HEK293T (cell line): ENCODE measurements at regions not wholly inside any gene's neighbourhood (a gene's known extent, or its start where the extent isn't known, plus 50 kb on each side); places are given as distances from the start of the nearest gene placed in this dataset.

Experiments used
- CTCF ChIA-PET: fragments of 350-600 bp; formaldehyde crosslinking; extraction: SDS; loops from one replicate; lab custom pipeline; 2021; ENCODE audit warnings: antibody characterized with exemption, inconsistent platforms; lab: Yijun Ruan, JAX
- POLR2A ChIA-PET: fragments of 350-600 bp; formaldehyde crosslinking; extraction: SDS; loops from one replicate; lab custom pipeline; 2020; ENCODE audit warnings: antibody characterized with exemption, inconsistent platforms; lab: Yijun Ruan, JAX
- DNase-seq: peaks from one replicate; pipeline ENCODE4 v3.0.0; 2012; ENCODE audit warnings: mixed read lengths; ENCODE audit errors: extremely low spot score
- ARNT ChIP-seq: fragments of 450-650 bp; IDR thresholded peaks from 2 replicates; pipeline ENCODE4 v1.6.1; 2017; ENCODE audit warnings: mild to moderate bottlenecking
- BHLHE40 ChIP-seq: fragments of 450-650 bp; IDR thresholded peaks from 2 replicates; pipeline ENCODE4 v1.6.1; 2016; ENCODE audit warnings: mild to moderate bottlenecking, moderate library complexity, borderline replicate concordance
- CTBP1 ChIP-seq: fragments of 450-650 bp; IDR thresholded peaks from 2 replicates; pipeline ENCODE4 v1.6.1; 2016; ENCODE audit warnings: borderline replicate concordance
- ELF4 ChIP-seq: fragments of 450-650 bp; IDR thresholded peaks from 2 replicates; pipeline ENCODE4 v1.6.1; 2017; ENCODE audit warnings: antibody characterized with exemption
- FOXA1 ChIP-seq: fragments of 450-650 bp; IDR thresholded peaks from 2 replicates; pipeline ENCODE4 v1.6.1; 2016; ENCODE audit warnings: mild to moderate bottlenecking
- FOXK2 ChIP-seq: fragments of 450-650 bp; IDR thresholded peaks from 2 replicates; pipeline ENCODE4 v1.6.1; 2016; ENCODE audit warnings: mild to moderate bottlenecking
- FOXM1 ChIP-seq: fragments of 450-650 bp; IDR thresholded peaks from 2 replicates; pipeline ENCODE4 v1.6.1; 2017; ENCODE audit warnings: mild to moderate bottlenecking, borderline replicate concordance
- HDGF ChIP-seq: fragments of 450-650 bp; IDR thresholded peaks from 2 replicates; pipeline ENCODE4 v1.6.1; 2017; ENCODE audit warnings: antibody characterized with exemption, borderline replicate concordance
- L3MBTL2 ChIP-seq: fragments of 450-650 bp; conservative IDR thresholded peaks from 2 replicates; pipeline ENCODE4 v1.6.1; 2016; ENCODE audit warnings: mild to moderate bottlenecking
- LEF1 ChIP-seq: fragments of 450-650 bp; IDR thresholded peaks from 2 replicates; pipeline ENCODE4 v1.6.1; 2017; ENCODE audit warnings: mild to moderate bottlenecking, borderline replicate concordance
- NFRKB ChIP-seq: fragments of 450-650 bp; IDR thresholded peaks from 2 replicates; pipeline ENCODE4 v1.6.1; 2016; ENCODE audit warnings: mild to moderate bottlenecking, moderate library complexity
- SP1 ChIP-seq: fragments of 450-650 bp; IDR thresholded peaks from 2 replicates; pipeline ENCODE4 v1.6.1; 2017
- SUZ12 ChIP-seq: fragments of 450-650 bp; IDR thresholded peaks from 2 replicates; pipeline ENCODE4 v1.6.1; 2016; ENCODE audit warnings: mild to moderate bottlenecking
- TARDBP ChIP-seq: fragments of 450-650 bp; IDR thresholded peaks from 2 replicates; pipeline ENCODE4 v1.6.1; 2016
- ZNF384 ChIP-seq: fragments of 450-650 bp; IDR thresholded peaks from 2 replicates; pipeline ENCODE4 v1.6.1; 2016
- TF ChIP-seq, protein P1 (sequence below): fragments of 450-650 bp; IDR thresholded peaks from 2 replicates; pipeline ENCODE4 v1.6.1; 2016

DNA sequence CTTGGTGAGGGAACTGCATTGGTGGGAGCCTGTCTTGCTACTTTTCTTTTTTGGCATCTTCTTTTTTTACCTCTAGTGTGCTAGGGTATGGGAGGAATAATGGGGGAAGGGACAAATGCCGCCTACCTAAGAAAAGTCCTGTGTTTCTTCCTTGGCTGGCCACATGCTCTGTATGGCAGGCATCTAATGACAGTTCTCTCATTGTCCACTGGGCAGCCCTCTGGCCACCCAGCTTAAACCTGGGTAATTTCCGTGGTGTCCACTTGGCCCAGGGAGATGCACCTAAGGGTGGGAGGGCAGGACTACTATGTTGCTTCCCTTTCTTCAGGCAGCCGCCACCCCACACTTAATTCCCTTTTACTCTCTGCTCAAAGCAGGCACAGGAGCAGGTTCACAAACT is 173.1 kb downstream of the YTHDC2 start:
- CTCF ChIA-PET, result interaction anchor here (0.7 kb wide), 1 partner anchor 11 kb away, joined by 3 read pairs; no protein-coding TSS in a partner anchor
- POLR2A ChIA-PET, result no interaction called here
- TF ChIP-seq L3MBTL2 (no peak), FOXK2 (no peak), ARNT (no peak), TARDBP (no peak), LEF1 (no peak), SUZ12 (no peak), BHLHE40 (no peak)
- no peak for DNase-seq

DNA sequence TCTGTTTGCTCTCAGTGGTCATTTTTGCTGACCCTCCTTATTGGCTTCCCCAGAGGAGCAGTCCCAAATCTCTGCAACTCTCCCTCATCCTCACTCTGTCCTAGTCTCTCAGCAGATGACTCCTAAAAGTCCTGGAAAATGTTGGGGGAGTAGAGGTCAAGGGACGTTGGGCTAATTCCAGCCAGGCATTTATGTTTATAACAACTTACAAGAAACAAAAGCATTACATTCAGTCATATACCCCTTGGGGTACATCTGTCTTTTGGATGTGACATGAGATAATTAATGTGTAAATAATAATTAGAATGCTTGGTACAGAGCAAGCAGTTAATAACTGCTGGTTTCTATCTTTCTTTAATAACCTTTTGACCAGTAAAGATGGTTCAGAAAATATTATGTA is 176.2 kb downstream of the YTHDC2 start:
- CTCF ChIA-PET, result no interaction called here
- POLR2A ChIA-PET, result no interaction called here
- no peak for DNase-seq
- TF ChIP-seq ARNT, result no peak
- TF ChIP-seq HDGF, result no peak
- no peak for TF ChIP-seq CTBP1
- TF ChIP-seq BHLHE40, result no peak
- TF ChIP-seq, protein P1, sequence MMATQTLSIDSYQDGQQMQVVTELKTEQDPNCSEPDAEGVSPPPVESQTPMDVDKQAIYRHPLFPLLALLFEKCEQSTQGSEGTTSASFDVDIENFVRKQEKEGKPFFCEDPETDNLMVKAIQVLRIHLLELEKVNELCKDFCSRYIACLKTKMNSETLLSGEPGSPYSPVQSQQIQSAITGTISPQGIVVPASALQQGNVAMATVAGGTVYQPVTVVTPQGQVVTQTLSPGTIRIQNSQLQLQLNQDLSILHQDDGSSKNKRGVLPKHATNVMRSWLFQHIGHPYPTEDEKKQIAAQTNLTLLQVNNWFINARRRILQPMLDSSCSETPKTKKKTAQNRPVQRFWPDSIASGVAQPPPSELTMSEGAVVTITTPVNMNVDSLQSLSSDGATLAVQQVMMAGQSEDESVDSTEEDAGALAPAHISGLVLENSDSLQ, result no peak
- TF ChIP-seq SP1, result no peak
- no peak for TF ChIP-seq TARDBP
- no peak for TF ChIP-seq NFRKB
- no peak for TF ChIP-seq FOXA1
- no peak for TF ChIP-seq FOXK2
- TF ChIP-seq ELF4, result no peak
- no peak for TF ChIP-seq ZNF384
- TF ChIP-seq SUZ12, result no peak

DNA sequence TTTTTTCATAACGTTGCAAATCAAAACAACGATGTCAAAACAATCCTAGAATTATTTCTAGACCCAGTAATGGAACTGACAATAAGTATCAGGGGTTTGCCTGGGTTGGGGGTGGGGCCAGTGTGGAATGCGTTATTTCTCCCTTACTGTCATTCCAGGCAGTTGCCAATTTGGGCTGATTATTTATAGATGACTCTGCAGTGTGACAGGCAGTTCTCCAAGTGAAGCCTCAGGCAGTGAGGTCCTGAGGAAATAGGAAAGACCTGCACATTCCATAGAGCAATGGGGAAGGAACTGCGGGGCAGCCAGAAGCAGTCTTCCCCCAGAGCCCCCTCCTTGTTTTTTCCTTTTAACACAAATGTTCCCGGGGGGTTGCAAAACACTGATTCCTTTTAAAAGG is 179.0 kb downstream of the YTHDC2 start:
- no peak for DNase-seq
- POLR2A ChIA-PET, result no interaction called here
- TF ChIP-seq TARDBP, result no peak
- no peak for TF ChIP-seq LEF1
- no peak for TF ChIP-seq ARNT
- TF ChIP-seq BHLHE40, result no peak
- TF ChIP-seq HDGF, result no peak
- TF ChIP-seq ELF4, result no peak
- no peak for TF ChIP-seq L3MBTL2
- TF ChIP-seq ZNF384, result no peak
- TF ChIP-seq CTBP1, result no peak
- TF ChIP-seq, protein P1, result no peak
- CTCF ChIA-PET, result no interaction called here

DNA sequence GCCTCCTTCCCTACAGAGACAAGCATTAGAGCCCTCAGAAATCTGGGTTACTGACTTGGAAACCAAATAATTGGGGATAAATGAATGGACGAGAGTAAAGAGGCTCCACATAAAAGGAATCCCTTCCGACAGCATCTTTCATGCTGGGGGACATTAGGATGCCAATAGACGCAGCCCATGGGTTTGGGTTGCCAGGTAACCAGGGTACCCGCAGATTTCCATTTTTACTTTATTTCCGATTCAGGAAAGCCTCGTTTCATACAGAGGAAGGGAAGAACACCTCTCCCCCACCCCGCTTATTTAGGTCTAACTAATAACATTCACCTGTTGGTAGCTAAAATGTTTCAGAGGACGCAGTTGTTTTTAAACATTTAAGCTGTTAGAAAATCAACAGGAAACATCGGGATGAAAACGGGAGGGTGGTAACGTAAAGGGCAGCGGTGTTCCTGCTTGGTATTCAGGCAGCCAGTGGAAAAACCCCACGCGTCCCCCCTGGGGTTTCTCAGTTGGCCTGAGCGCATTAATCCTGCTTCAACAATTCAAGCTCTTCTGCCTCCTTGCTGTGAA is 179.5 kb downstream of the YTHDC2 start:
- TF ChIP-seq NFRKB, result no peak
- TF ChIP-seq ELF4, result no peak
- TF ChIP-seq TARDBP, result no peak
- no peak for TF ChIP-seq SUZ12
- no peak for TF ChIP-seq FOXM1
- TF ChIP-seq L3MBTL2, result no peak
- no peak for TF ChIP-seq SP1
- TF ChIP-seq BHLHE40, result no peak
- TF ChIP-seq ARNT, result no peak
- no peak for TF ChIP-seq FOXA1
- no peak for TF ChIP-seq LEF1
- no peak for TF ChIP-seq CTBP1
- TF ChIP-seq FOXK2, result no peak
- no peak for TF ChIP-seq HDGF
- TF ChIP-seq, protein P1, result no peak
- TF ChIP-seq ZNF384, result no peak
- CTCF ChIA-PET, result interaction anchor here (1.0 kb wide), 1 partner anchor 774 kb away, joined by 3 read pairs; no protein-coding TSS in a partner anchor
- DNase-seq, result no peak

DNA sequence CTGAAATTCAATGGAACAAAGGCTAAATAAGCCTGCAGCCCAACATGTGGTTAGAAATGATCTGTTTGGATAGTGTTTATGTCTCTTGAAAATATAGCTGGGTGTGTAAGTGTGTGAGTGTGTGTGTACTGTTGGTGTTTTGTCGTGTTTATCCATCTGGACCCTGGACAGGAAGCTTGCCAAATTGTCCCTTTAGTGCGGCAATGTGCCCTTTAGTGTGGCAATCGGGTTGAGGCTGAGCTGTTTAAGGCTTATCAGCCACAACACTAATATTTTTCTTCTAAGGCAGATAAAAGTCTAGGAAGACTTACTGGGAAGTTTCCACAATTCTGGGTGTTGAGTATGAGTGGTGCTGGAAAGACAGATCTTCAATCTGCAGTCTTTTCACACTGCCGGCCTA is 180.2 kb downstream of the YTHDC2 start:
- no peak for TF ChIP-seq LEF1
- no peak for TF ChIP-seq SUZ12
- no peak for TF ChIP-seq FOXK2
- TF ChIP-seq ELF4, result no peak
- no peak for TF ChIP-seq HDGF
- TF ChIP-seq FOXM1, result no peak
- TF ChIP-seq L3MBTL2, result no peak
- no peak for TF ChIP-seq ARNT
- no peak for TF ChIP-seq FOXA1
- ChIA-PET POLR2A (no interaction called here), CTCF (interaction anchor here (1.0 kb wide), 1 partner anchor 773 kb away, joined by 3 read pairs; no protein-coding TSS in a partner anchor)
- DNase-seq, result no peak

More for the DNA sequence above, 179.5 kb downstream of the YTHDC2 start:
- POLR2A ChIA-PET, result no interaction called here

DNA sequence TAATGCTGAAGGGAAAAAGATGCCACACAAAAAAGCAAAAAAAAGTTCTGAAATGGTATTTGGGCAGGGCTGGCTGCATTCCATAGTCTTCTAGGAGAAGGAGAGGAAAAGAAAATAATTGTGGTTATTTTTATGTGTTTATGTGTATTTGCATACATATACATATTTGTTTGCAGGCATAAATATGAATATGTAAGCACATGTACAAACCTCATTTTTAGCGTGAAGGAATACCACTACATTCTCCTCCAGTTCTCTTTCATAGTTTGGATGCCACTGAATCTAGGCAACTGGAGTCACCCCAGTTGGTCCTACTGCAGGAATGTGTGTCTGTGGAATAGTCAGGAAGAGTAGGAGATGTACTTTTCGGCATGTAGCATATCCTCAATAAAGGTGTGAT is 181.1 kb downstream of the YTHDC2 start:
- ChIA-PET CTCF (no interaction called here), POLR2A (no interaction called here)
- TF ChIP-seq NFRKB, result no peak
- TF ChIP-seq ZNF384, result no peak
- no peak for TF ChIP-seq L3MBTL2
- TF ChIP-seq, protein P1, result no peak
- no peak for TF ChIP-seq SP1
- no peak for TF ChIP-seq SUZ12
- no peak for TF ChIP-seq CTBP1
- no peak for TF ChIP-seq FOXM1
- no peak for TF ChIP-seq FOXA1
- no peak for TF ChIP-seq ARNT
- no peak for TF ChIP-seq HDGF
- TF ChIP-seq TARDBP, result no peak
- TF ChIP-seq ELF4, result no peak
- no peak for TF ChIP-seq LEF1
- no peak for TF ChIP-seq BHLHE40
- TF ChIP-seq FOXK2, result no peak
- no peak for DNase-seq
